Naive thymus-derived CD8-positive, alpha-beta T cell (primary cell): ENCODE measurements at regions not wholly inside any gene's neighbourhood (a gene's known extent, or its start where the extent isn't known, plus 50 kb on each side); places are given as distances from the start of the nearest gene placed in this dataset.

Source experiments
- ATAC-seq, 2 donors: fragments of 150-1000 bp; cut with Tn5 transposase in 1 of 2; sonication (Bioruptor Pico), chemical (Tn5 transposase) in 1 of 2; 1 replicate in 1 of 2; 2 replicates in 1 of 2; pipeline ENCODE4 v1.10.0; 2021; ENCODE audit warnings: mild to moderate bottlenecking in 2 of 2, moderate library complexity in 2 of 2
- POLR2A ChIA-PET: fragments of 350-600 bp; sonication (Branson Sonifier 250); formaldehyde crosslinking; loops from one replicate; lab custom pipeline; 2021; ENCODE audit warnings: antibody characterized with exemption; lab: Charles Lee
- DNase-seq, 10 donors: peaks; one replicate each; pipeline versions ENCODE4 v3.0.0 to v3.0.0-alpha.2; 2020 to 2022
- H3K27ac Mint-ChIP-seq, 10 donors: one replicate each; pipeline ENCODE4 v1.8.0; 2020 to 2022; ENCODE audit warnings: mild to moderate bottlenecking in 10 of 10, mixed read lengths in 10 of 10, moderate library complexity in 4 of 10, inconsistent platforms in 1 of 10
- H3K27me3 Mint-ChIP-seq, 5 donors: one replicate each; pipeline ENCODE4 v1.8.0; 2021 to 2022; ENCODE audit warnings: mixed read lengths in 5 of 5
- H3K36me3 Mint-ChIP-seq, 3 donors: one replicate each; pipeline ENCODE4 v1.8.0; 2020 to 2022; ENCODE audit warnings: mixed read lengths in 3 of 3, mild to moderate bottlenecking in 2 of 3, inconsistent platforms in 1 of 3
- H3K4me1 Mint-ChIP-seq, 4 donors: one replicate each; pipeline ENCODE4 v1.8.0; 2021 to 2022; ENCODE audit warnings: mixed read lengths in 4 of 4
- H3K4me3 Mint-ChIP-seq, 10 donors: one replicate each; pipeline ENCODE4 v1.8.0; 2020 to 2022; ENCODE audit warnings: mild to moderate bottlenecking in 10 of 10, mixed read lengths in 10 of 10, moderate library complexity in 6 of 10, inconsistent platforms in 1 of 10
- H3K9me3 Mint-ChIP-seq, 9 donors: one replicate each; pipeline ENCODE4 v1.8.0; 2020 to 2022; ENCODE audit warnings: mixed read lengths in 9 of 9, mild to moderate bottlenecking in 3 of 9, inconsistent platforms in 1 of 9, moderate library complexity in 1 of 9

GRCh38 chr9:109576762-109577161 is 78.7 kb upstream of the PTPN3 start:
- POLR2A ChIA-PET: no interaction called here
- DNase-seq (no peak), ATAC-seq (no peak)
- no peak overlapping the region for H3K27ac Mint-ChIP-seq
- H3K36me3 Mint-ChIP-seq: no peaks in the 10 kb centered on the region
- H3K4me1 Mint-ChIP-seq: no peaks in the 10 kb centered on the region
- H3K27me3 Mint-ChIP-seq: peaks cover 0 to 9% (median 3%) of the 10 kb centered on the region in 5 donors
- H3K9me3 Mint-ChIP-seq: no peaks in the 10 kb centered on the region
- H3K4me3 Mint-ChIP-seq: no peak overlapping the region

GRCh38 chr9:109579191-109579948 is 81.3 kb upstream of the PTPN3 start:
- Mint-ChIP-seq H3K36me3 (no peaks in the 10 kb centered on the region), H3K4me3 (no peak overlapping the region), H3K4me1 (no peaks in the 10 kb centered on the region), H3K27me3 (peaks cover 0 to 9% (median 3%) of the 10 kb centered on the region in 5 donors), H3K9me3 (no peaks in the 10 kb centered on the region), H3K27ac (no peak overlapping the region)
- POLR2A ChIA-PET: no interaction called here
- ATAC-seq: no peak
- no peak for DNase-seq

- POLR2A ChIA-PET: no interaction called here
- ATAC-seq: no peak
- Mint-ChIP-seq H3K27me3 (peaks cover 0 to 11% (median 2%) of the 10 kb centered on the region in 5 donors), H3K27ac (no peak overlapping the region), H3K4me1 (no peaks in the 10 kb centered on the region), H3K36me3 (no peaks in the 10 kb centered on the region), H3K9me3 (peaks cover 0 to 2% (median 0%) of the 10 kb centered on the region in 9 donors), H3K4me3 (no peak overlapping the region)
- DNase-seq: no peak
Measured at GRCh38 chr9:109582386-109582785, 84.3 kb upstream of the PTPN3 start.

GRCh38 chr9:109584205-109584604 is 86.1 kb upstream of the PTPN3 start:
- ATAC-seq: no peak
- POLR2A ChIA-PET: no interaction called here
- H3K27ac Mint-ChIP-seq: no peak overlapping the region

GRCh38 chr9:109585796-109586195 is 87.7 kb upstream of the PTPN3 start:
- POLR2A ChIA-PET: no interaction called here
- no peak for ATAC-seq
- H3K4me1 Mint-ChIP-seq: no peaks in the 10 kb centered on the region
- no peaks in the 10 kb centered on the region for H3K36me3 Mint-ChIP-seq
- H3K27me3 Mint-ChIP-seq: peaks cover 0 to 11% (median 2%) of the 10 kb centered on the region in 5 donors
- no peak for DNase-seq
- no peak overlapping the region for H3K27ac Mint-ChIP-seq
- H3K4me3 Mint-ChIP-seq: no peak overlapping the region
- H3K9me3 Mint-ChIP-seq: peaks cover 0 to 7% (median 0%) of the 10 kb centered on the region in 9 donors

More at GRCh38 chr9:109584205-109584604, 86.1 kb upstream of the PTPN3 start:
- no peaks in the 10 kb centered on the region for H3K36me3 Mint-ChIP-seq
- DNase-seq: no peak
- H3K4me1 Mint-ChIP-seq: no peaks in the 10 kb centered on the region
- peaks cover 0 to 2% (median 0%) of the 10 kb centered on the region in 9 donors for H3K9me3 Mint-ChIP-seq
- no peak overlapping the region for H3K4me3 Mint-ChIP-seq
- H3K27me3 Mint-ChIP-seq: peaks cover 0 to 11% (median 2%) of the 10 kb centered on the region in 5 donors

- POLR2A ChIA-PET: no interaction called here
- H3K4me1 Mint-ChIP-seq: no peaks in the 10 kb centered on the region
- ATAC-seq (no peak), DNase-seq (no peak)
- H3K27me3 Mint-ChIP-seq: peaks cover 0 to 11% (median 0%) of the 10 kb centered on the region in 5 donors
- peak overlapping the region in 1 of 10 donors; percentile 27 for H3K27ac Mint-ChIP-seq
- H3K4me3 Mint-ChIP-seq: no peak overlapping the region
- H3K9me3 Mint-ChIP-seq: peaks cover 0 to 7% (median 0%) of the 10 kb centered on the region in 9 donors
- no peaks in the 10 kb centered on the region for H3K36me3 Mint-ChIP-seq
Measured at GRCh38 chr9:109586993-109587392, 88.9 kb upstream of the PTPN3 start.

GRCh38 chr9:109588415-109588814 is 90.3 kb upstream of the PTPN3 start:
- ATAC-seq (no peak), DNase-seq (no peak)
- Mint-ChIP-seq H3K27ac (no peak overlapping the region), H3K36me3 (no peaks in the 10 kb centered on the region), H3K9me3 (peaks cover 0 to 7% (median 0%) of the 10 kb centered on the region in 9 donors), H3K4me3 (no peak overlapping the region), H3K27me3 (peaks cover 0 to 12% (median 7%) of the 10 kb centered on the region in 5 donors), H3K4me1 (no peaks in the 10 kb centered on the region)
- POLR2A ChIA-PET: no interaction called here

GRCh38 chr9:109590966-109591365 is 92.9 kb upstream of the PTPN3 start:
- no peak for ATAC-seq
- POLR2A ChIA-PET: no interaction called here

GRCh38 chr9:109591691-109592090 is 93.6 kb upstream of the PTPN3 start:
- ATAC-seq (no peak), DNase-seq (no peak)
- Mint-ChIP-seq H3K27ac (no peak overlapping the region), H3K4me1 (no peaks in the 10 kb centered on the region), H3K4me3 (no peak overlapping the region), H3K9me3 (peaks cover 0 to 7% (median 2%) of the 10 kb centered on the region in 9 donors), H3K36me3 (no peaks in the 10 kb centered on the region), H3K27me3 (peaks cover 4 to 27% (median 9%) of the 10 kb centered on the region in 5 donors)
- POLR2A ChIA-PET: no interaction called here

More at GRCh38 chr9:109590966-109591365, 92.9 kb upstream of the PTPN3 start:
- Mint-ChIP-seq H3K27me3 (peaks cover 4 to 27% (median 9%) of the 10 kb centered on the region in 5 donors), H3K9me3 (peaks cover 0 to 7% (median 0%) of the 10 kb centered on the region in 9 donors), H3K4me1 (no peaks in the 10 kb centered on the region), H3K27ac (no peak overlapping the region), H3K36me3 (no peaks in the 10 kb centered on the region), H3K4me3 (no peak overlapping the region)
- DNase-seq: no peak

- Mint-ChIP-seq H3K27me3 (peaks cover 3 to 27% (median 8%) of the 10 kb centered on the region in 5 donors), H3K4me1 (no peaks in the 10 kb centered on the region), H3K9me3 (peaks cover 0 to 7% (median 2%) of the 10 kb centered on the region in 9 donors), H3K27ac (no peak overlapping the region), H3K4me3 (no peak overlapping the region), H3K36me3 (no peaks in the 10 kb centered on the region)
- ATAC-seq: no peak
- no peak for DNase-seq
- POLR2A ChIA-PET: no interaction called here
Measured at GRCh38 chr9:109593612-109594011, 95.5 kb upstream of the PTPN3 start.

GRCh38 chr9:109597496-109597895 is 99.4 kb upstream of the PTPN3 start:
- H3K27me3 Mint-ChIP-seq: peaks cover 7 to 24% (median 8%) of the 10 kb centered on the region in 5 donors
- H3K9me3 Mint-ChIP-seq: peaks cover 0 to 7% (median 0%) of the 10 kb centered on the region in 9 donors
- DNase-seq: no peak
- H3K4me1 Mint-ChIP-seq: no peaks in the 10 kb centered on the region
- POLR2A ChIA-PET: no interaction called here
- ATAC-seq: no peak
- H3K36me3 Mint-ChIP-seq: no peaks in the 10 kb centered on the region
- no peak overlapping the region for H3K27ac Mint-ChIP-seq
- H3K4me3 Mint-ChIP-seq: no peak overlapping the region

GRCh38 chr9:109599131-109599530 is 101.0 kb upstream of the PTPN3 start:
- Mint-ChIP-seq H3K9me3 (peaks cover 0 to 7% (median 0%) of the 10 kb centered on the region in 9 donors), H3K4me3 (no peak overlapping the region), H3K27ac (no peak overlapping the region)

GRCh38 chr9:109599711-109600110 is 101.6 kb upstream of the PTPN3 start:
- H3K9me3 Mint-ChIP-seq: peaks cover 0 to 7% (median 0%) of the 10 kb centered on the region in 9 donors
- H3K27ac Mint-ChIP-seq: peak overlapping the region in 1 of 10 donors; percentile 36
- no peaks in the 10 kb centered on the region for H3K36me3 Mint-ChIP-seq
- no peaks in the 10 kb centered on the region for H3K4me1 Mint-ChIP-seq
- POLR2A ChIA-PET: no interaction called here
- H3K27me3 Mint-ChIP-seq: peaks cover 0 to 12% (median 8%) of the 10 kb centered on the region in 5 donors
- H3K4me3 Mint-ChIP-seq: no peak overlapping the region
- DNase-seq (no peak), ATAC-seq (no peak)

More at GRCh38 chr9:109599131-109599530, 101.0 kb upstream of the PTPN3 start:
- POLR2A ChIA-PET: no interaction called here
- Mint-ChIP-seq H3K4me1 (no peaks in the 10 kb centered on the region), H3K36me3 (no peaks in the 10 kb centered on the region), H3K27me3 (peaks cover 3 to 15% (median 8%) of the 10 kb centered on the region in 5 donors)
- DNase-seq (no peak), ATAC-seq (no peak)
